Suprapubic skin (tissue), 4 donors: ENCODE measurements at regions not wholly inside any gene's neighbourhood (a gene's known extent, or its start where the extent isn't known, plus 50 kb on each side); places are given as distances from the start of the nearest gene placed in this dataset.

Experiments
- DNase-seq, 2 donors: peaks; one replicate each; pipeline ENCODE4 v3.0.0-alpha.2; 2019; ENCODE audit warnings: low spot score in 2 of 2
- H3K27ac ChIP-seq: fragments of 200-600 bp; sonication (generic); one replicate; pipeline ENCODE4 v1.5.1; 2019
- H3K27me3 ChIP-seq: fragments of 200-600 bp; sonication (generic); one replicate; pipeline ENCODE4 v1.5.1; 2019
- H3K36me3 ChIP-seq: fragments of 200-600 bp; sonication (generic); one replicate; pipeline ENCODE4 v1.5.1; 2019
- H3K4me1 ChIP-seq: fragments of 200-600 bp; sonication (generic); one replicate; pipeline ENCODE4 v1.5.1; 2019
- H3K4me3 ChIP-seq: fragments of 200-600 bp; sonication (generic); one replicate; pipeline ENCODE4 v1.5.1; 2019; ENCODE audit warnings: mild to moderate bottlenecking
- H3K9me3 ChIP-seq: fragments of 200-600 bp; sonication (generic); one replicate; pipeline ENCODE4 v1.5.1; 2019
- CTCF ChIP-seq, 2 donors: fragments of 200-600 bp in 1 of 2; fragments of 450-650 bp in 1 of 2; sonication (generic) in 1 of 2; IDR thresholded peaks; one replicate each; pipeline ENCODE4 v1.5.1; 2016 to 2019; ENCODE audit warnings: antibody characterized with exemption in 2 of 2, mild to moderate bottlenecking in 1 of 2, moderate library complexity in 1 of 2
- EP300 ChIP-seq: sonication (generic); formaldehyde crosslinking; IDR thresholded peaks from one replicate; pipeline ENCODE4 v1.6.1; 2017; ENCODE audit warnings: antibody characterized with exemption
- POLR2A ChIP-seq, 2 donors: fragments of 450-650 bp; IDR thresholded peaks; one replicate each; pipeline ENCODE4 v1.6.1; 2017; ENCODE audit warnings: antibody characterized with exemption in 2 of 2, mild to moderate bottlenecking in 2 of 2, moderate library complexity in 2 of 2
- POLR2AphosphoS5 ChIP-seq, 3 donors: sonication (generic); formaldehyde crosslinking; IDR thresholded peaks; one replicate each; pipeline ENCODE4 v1.6.1; 2017; ENCODE audit warnings: antibody characterized with exemption in 3 of 3
- WGBS: methylation state at CpG from one replicate; pipeline ENCODE4 v1.1.5; 2018; 5-methylcytosine and 5-hydroxymethylcytosine counted together

GRCh38 chr14:85867450-85867849 is 337.5 kb downstream of the FLRT2 start:
- no peaks in the 10 kb centered on the region for H3K36me3 ChIP-seq

GRCh38 chr14:85865701-85866100 is 335.8 kb downstream of the FLRT2 start:
- no peaks in the 10 kb centered on the region for H3K9me3 ChIP-seq
- DNase-seq: no peak
- H3K36me3 ChIP-seq: no peaks in the 10 kb centered on the region
- H3K4me3 ChIP-seq: no peak overlapping the region
- H3K27me3 ChIP-seq: no peaks in the 10 kb centered on the region
- no peak for TF ChIP-seq POLR2AphosphoS5 (IDR thresholded peaks at IDR 0.05)
- TF ChIP-seq POLR2A (IDR thresholded peaks at IDR 0.05): no peak
- no peak for TF ChIP-seq CTCF (IDR thresholded peaks at IDR 0.05)
- TF ChIP-seq EP300: no peak
- H3K27ac ChIP-seq: no peak overlapping the region
- H3K4me1 ChIP-seq: peaks cover 3% of the 10 kb centered on the region
- 84% methylated on average over 3 of the region's 3 CpGs for WGBS

More at GRCh38 chr14:85867450-85867849, 337.5 kb downstream of the FLRT2 start:
- no peak overlapping the region for H3K4me3 ChIP-seq
- H3K27ac ChIP-seq: no peak overlapping the region
- TF ChIP-seq POLR2AphosphoS5 (IDR thresholded peaks at IDR 0.05) (no peak), EP300 (no peak), POLR2A (IDR thresholded peaks at IDR 0.05) (no peak), CTCF (IDR thresholded peaks at IDR 0.05) (no peak)
- no peaks in the 10 kb centered on the region for H3K9me3 ChIP-seq
- DNase-seq: no peak
- H3K4me1 ChIP-seq: peaks cover 3% of the 10 kb centered on the region
- H3K27me3 ChIP-seq: no peaks in the 10 kb centered on the region
- WGBS: 82% methylated on average over 4 of the region's 4 CpGs

GRCh38 chr14:85858634-85859033 is 328.7 kb downstream of the FLRT2 start:
- no peak for DNase-seq
- Histone ChIP-seq H3K4me3 (no peak overlapping the region), H3K9me3 (no peaks in the 10 kb centered on the region), H3K27ac (no peak overlapping the region), H3K4me1 (no peaks in the 10 kb centered on the region), H3K36me3 (no peaks in the 10 kb centered on the region), H3K27me3 (no peaks in the 10 kb centered on the region)
- 51% methylated on average over 2 of the region's 2 CpGs for WGBS
- no peak for TF ChIP-seq CTCF (IDR thresholded peaks at IDR 0.05)
- no peak for TF ChIP-seq POLR2AphosphoS5 (IDR thresholded peaks at IDR 0.05)
- no peak for TF ChIP-seq EP300
- TF ChIP-seq POLR2A (IDR thresholded peaks at IDR 0.05): no peak

- Histone ChIP-seq H3K27ac (no peak overlapping the region), H3K27me3 (no peaks in the 10 kb centered on the region), H3K4me1 (no peaks in the 10 kb centered on the region), H3K4me3 (no peak overlapping the region), H3K9me3 (no peaks in the 10 kb centered on the region), H3K36me3 (no peaks in the 10 kb centered on the region)
- WGBS: 73% methylated on average over 1 of the region's 1 CpG
- TF ChIP-seq POLR2AphosphoS5 (IDR thresholded peaks at IDR 0.05) (no peak), CTCF (IDR thresholded peaks at IDR 0.05) (no peak), EP300 (no peak), POLR2A (IDR thresholded peaks at IDR 0.05) (no peak)
- DNase-seq: no peak
These were observed 326.5 kb downstream of the FLRT2 start for GRCh38 chr14:85856430-85856829.

- H3K36me3 ChIP-seq: no peaks in the 10 kb centered on the region
- WGBS: 58% methylated on average over 2 of the region's 2 CpGs
- no peak overlapping the region for H3K4me3 ChIP-seq
- H3K9me3 ChIP-seq: no peaks in the 10 kb centered on the region
- no peak for DNase-seq
- H3K27me3 ChIP-seq: no peaks in the 10 kb centered on the region
- no peak overlapping the region for H3K27ac ChIP-seq
- TF ChIP-seq POLR2AphosphoS5 (IDR thresholded peaks at IDR 0.05): no peak
- TF ChIP-seq CTCF (IDR thresholded peaks at IDR 0.05): no peak
- no peak for TF ChIP-seq EP300
- TF ChIP-seq POLR2A (IDR thresholded peaks at IDR 0.05): no peak
- no peaks in the 10 kb centered on the region for H3K4me1 ChIP-seq
These were observed 324.1 kb downstream of the FLRT2 start for GRCh38 chr14:85853996-85854526.
